Spleen (tissue), 11 donors: ENCODE measurements at regions not wholly inside any gene's neighbourhood (a gene's known extent, or its start where the extent isn't known, plus 50 kb on each side); places are given as distances from the start of the nearest gene placed in this dataset.

Source experiments
- DNase-seq: peaks from one replicate; pipeline ENCODE4 v3.0.0-alpha.2; 2020
- H3K27ac ChIP-seq, 8 donors: fragments of 200-600 bp; sonication (generic) in 7 of 8; 1 replicate in 4 of 8; 2 replicates in 4 of 8; pipeline versions ENCODE4 v1.5.0 to v1.8.0; 2016 to 2021; ENCODE audit warnings: inconsistent platforms in 4 of 8, mild to moderate bottlenecking in 4 of 8, moderate library complexity in 1 of 8
- H3K27me3 ChIP-seq, 7 donors: fragments of 200-600 bp; sonication (generic) in 6 of 7; replicated peaks in 1 of 7; 1 replicate in 4 of 7; 2 replicates in 3 of 7; pipeline versions ENCODE4 v1.5.0 to v1.8.0; 2016 to 2021; ENCODE audit warnings: inconsistent platforms in 3 of 7, mild to moderate bottlenecking in 1 of 7
- H3K36me3 ChIP-seq, 6 donors: fragments of 200-600 bp; sonication (generic) in 5 of 6; 1 replicate in 4 of 6; 2 replicates in 2 of 6; pipeline versions ENCODE4 v1.5.0 to v1.8.0; 2016 to 2021; ENCODE audit warnings: inconsistent platforms in 2 of 6
- H3K4me1 ChIP-seq, 6 donors: fragments of 200-600 bp; sonication (generic) in 5 of 6; 1 replicate in 3 of 6; 2 replicates in 3 of 6; pipeline versions ENCODE4 v1.5.0 to v1.8.0; 2016 to 2021; ENCODE audit warnings: inconsistent platforms in 3 of 6
- H3K4me3 ChIP-seq, 8 donors: fragments of 200-600 bp; sonication (generic) in 7 of 8; 1 replicate in 4 of 8; 2 replicates in 4 of 8; pipeline versions ENCODE4 v1.5.0 to v1.8.0; 2016 to 2021; ENCODE audit warnings: inconsistent platforms in 4 of 8, mild to moderate bottlenecking in 4 of 8, moderate library complexity in 2 of 8
- H3K9me3 ChIP-seq, 8 donors: fragments of 200-600 bp; sonication (generic) in 7 of 8; 1 replicate in 4 of 8; 2 replicates in 4 of 8; pipeline versions ENCODE4 v1.5.0 to v1.8.0; 2016 to 2021; ENCODE audit warnings: inconsistent platforms in 4 of 8
- POLR2A ChIP-seq, 3 donors: fragments of 450-650 bp; IDR thresholded peaks; one replicate each; pipeline ENCODE4 v1.5.1; 2017; ENCODE audit warnings: antibody characterized with exemption in 3 of 3, mild to moderate bottlenecking in 1 of 3
- POLR2AphosphoS5 ChIP-seq, 3 donors: sonication (generic); formaldehyde crosslinking; IDR thresholded peaks; one replicate each; pipeline ENCODE4 v1.5.1; 2017; ENCODE audit warnings: antibody characterized with exemption in 3 of 3
- WGBS, 5 donors: extraction: QIAGEN DNeasy Blood & Tissue Kit in 3 of 5; methylation state at CpG; one replicate each; pipeline versions ENCODE4 v1.1.5 to v1.1.7; 2013 to 2018; 5-methylcytosine and 5-hydroxymethylcytosine counted together
- intact Hi-C: fragments of 100-400 bp; cut with DNase I; formaldehyde crosslinking; loops from one replicate; pipeline ENCODE4 v1.15.0; 2023; ENCODE audit warnings: low total_unique reads
- TF ChIP-seq, protein P1 (sequence below), 11 experiments: fragments of 200-600 bp in 7 of 11; fragments of 450-650 bp in 4 of 11; sonication (generic) in 4 of 11; IDR thresholded peaks in 8 of 11; conservative IDR thresholded peaks in 3 of 11; 1 replicate in 7 of 11; 2 replicates in 4 of 11; pipeline versions ENCODE4 v1.4.0 to v1.8.0; 2016 to 2021; ENCODE audit warnings: antibody characterized with exemption in 11 of 11, inconsistent platforms in 4 of 11, mild to moderate bottlenecking in 1 of 11
- donor health status: healthy with polysubstance abuse.
- donor health status: DM: no; HTN: no; CAD: no; lungs with moderate emphysema.
- donor health status: DM: no; HTN: no; CAD: no.
- donor health status: Bipolar disorder and iron deficiency.
- donor health status: healthy.
- donor health status: DM: no; HTN: no; CAD: no.
- donor health status: DM: yes; HTN: yes; CAD: no.

DNA sequence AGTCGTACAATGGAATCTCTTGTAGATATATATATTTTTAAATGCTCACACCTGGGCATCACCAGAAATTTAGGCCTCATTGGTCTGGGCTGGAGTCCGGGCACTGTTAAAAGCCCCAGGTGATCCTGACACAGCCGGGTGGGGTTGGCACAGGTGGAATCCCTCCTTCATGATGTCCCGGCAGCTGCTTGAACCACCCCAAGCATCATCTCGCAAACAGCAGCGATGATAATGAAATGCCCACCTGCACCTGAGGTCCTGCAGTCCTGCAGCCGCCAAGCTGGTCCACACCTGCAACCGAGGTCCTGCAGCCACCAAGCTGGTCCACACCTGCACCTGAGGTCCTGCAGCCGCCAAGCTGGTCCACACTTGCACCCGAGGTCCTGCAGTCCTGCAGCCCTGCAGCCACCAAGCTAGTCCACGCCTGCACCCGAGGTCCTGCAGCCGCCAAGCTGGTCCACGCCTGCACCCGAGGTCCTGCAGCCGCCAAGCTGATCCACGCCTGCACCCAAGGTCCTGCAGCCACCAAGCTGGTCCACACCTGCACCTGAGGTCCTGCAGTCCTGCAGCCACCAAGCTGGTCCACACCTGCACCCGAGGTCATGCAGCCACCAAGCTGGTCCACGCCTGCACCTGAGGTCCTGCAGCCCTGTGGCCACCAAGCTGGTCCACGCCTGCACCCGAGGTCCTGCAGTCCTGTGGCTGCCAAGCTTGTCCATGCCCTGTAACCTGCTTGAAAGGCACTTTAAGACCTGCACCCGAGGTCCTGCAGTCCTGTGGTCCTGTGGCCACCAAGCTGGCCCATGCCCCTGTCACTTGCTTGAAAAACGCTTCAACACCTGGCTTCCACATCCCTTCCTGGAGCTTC lies 261.2 kb downstream of the DLL1 start:
- intact Hi-C loops, result no loop called here
- TF ChIP-seq POLR2AphosphoS5 (IDR thresholded peaks at IDR 0.05) (no peak), POLR2A (IDR thresholded peaks at IDR 0.05) (no peak)
- TF ChIP-seq, protein P1, sequence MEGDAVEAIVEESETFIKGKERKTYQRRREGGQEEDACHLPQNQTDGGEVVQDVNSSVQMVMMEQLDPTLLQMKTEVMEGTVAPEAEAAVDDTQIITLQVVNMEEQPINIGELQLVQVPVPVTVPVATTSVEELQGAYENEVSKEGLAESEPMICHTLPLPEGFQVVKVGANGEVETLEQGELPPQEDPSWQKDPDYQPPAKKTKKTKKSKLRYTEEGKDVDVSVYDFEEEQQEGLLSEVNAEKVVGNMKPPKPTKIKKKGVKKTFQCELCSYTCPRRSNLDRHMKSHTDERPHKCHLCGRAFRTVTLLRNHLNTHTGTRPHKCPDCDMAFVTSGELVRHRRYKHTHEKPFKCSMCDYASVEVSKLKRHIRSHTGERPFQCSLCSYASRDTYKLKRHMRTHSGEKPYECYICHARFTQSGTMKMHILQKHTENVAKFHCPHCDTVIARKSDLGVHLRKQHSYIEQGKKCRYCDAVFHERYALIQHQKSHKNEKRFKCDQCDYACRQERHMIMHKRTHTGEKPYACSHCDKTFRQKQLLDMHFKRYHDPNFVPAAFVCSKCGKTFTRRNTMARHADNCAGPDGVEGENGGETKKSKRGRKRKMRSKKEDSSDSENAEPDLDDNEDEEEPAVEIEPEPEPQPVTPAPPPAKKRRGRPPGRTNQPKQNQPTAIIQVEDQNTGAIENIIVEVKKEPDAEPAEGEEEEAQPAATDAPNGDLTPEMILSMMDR (IDR thresholded peaks at IDR 0.05 in 8 of 11, conservative IDR thresholded peaks at IDR 0.05 in 3 of 11), result no peak
- DNase-seq, result peak; percentile 46

DNA sequence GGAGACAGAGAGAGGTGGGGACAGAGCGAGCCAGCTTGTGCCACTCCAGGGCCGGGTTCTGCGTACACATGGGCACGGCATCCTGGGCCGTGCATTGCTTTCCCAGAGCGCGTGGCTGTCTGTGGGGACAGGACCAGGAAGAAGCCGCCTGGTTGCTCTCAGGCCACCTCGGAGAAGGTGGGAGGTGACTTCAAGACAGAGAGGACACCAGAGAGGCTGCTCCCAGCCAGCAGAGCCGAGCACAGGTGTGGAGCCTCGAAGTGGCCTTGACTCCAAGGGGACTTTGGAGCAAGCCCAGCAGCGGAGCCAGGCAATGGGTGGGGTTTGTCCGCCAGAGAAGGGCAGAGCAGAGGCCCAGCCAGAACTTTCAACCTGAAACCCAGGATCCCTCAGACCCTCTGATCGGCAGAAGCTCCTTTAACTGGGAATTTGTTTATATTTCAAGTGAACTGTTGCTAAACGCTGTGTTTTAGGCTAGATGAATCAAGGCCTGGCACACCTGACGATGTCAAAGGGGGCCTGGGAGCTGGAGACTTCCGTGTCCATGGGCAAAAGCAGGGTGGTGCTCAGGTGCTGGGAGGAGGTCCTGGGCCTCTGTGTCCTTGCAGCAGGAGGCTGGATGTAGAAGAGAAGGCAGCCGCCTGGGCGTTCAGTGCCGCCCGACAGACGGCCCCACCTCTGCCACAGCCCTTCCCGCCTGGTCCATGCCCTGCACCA lies 262.1 kb downstream of the DLL1 start:
- H3K4me3 ChIP-seq, result no peak overlapping the region
- peaks cover 0 to 25% (median 2%) of the 10 kb centered on the region in 7 donors for H3K27me3 ChIP-seq
- 76 to 81% (median 80%) methylated on average over 23 of the region's 23 CpGs for WGBS, 5 donors
- no peak overlapping the region for H3K27ac ChIP-seq
- peak; percentile 72 for DNase-seq
- no peaks in the 10 kb centered on the region for H3K36me3 ChIP-seq
- peaks cover 0 to 10% (median 0%) of the 10 kb centered on the region in 8 donors for H3K9me3 ChIP-seq
- H3K4me1 ChIP-seq, result no peaks in the 10 kb centered on the region
- intact Hi-C loops, result no loop called here
- TF ChIP-seq POLR2AphosphoS5 (IDR thresholded peaks at IDR 0.05) (no peak), POLR2A (IDR thresholded peaks at IDR 0.05) (no peak)
- TF ChIP-seq, protein P1 (IDR thresholded peaks at IDR 0.05 in 8 of 11, conservative IDR thresholded peaks at IDR 0.05 in 3 of 11), result no peak

More for the DNA sequence above, 261.2 kb downstream of the DLL1 start:
- Histone ChIP-seq H3K4me3 (no peak overlapping the region), H3K36me3 (no peaks in the 10 kb centered on the region), H3K4me1 (no peaks in the 10 kb centered on the region), H3K27me3 (peaks cover 0 to 19% (median 0%) of the 10 kb centered on the region in 7 donors), H3K27ac (no peak overlapping the region), H3K9me3 (peaks cover 0 to 17% (median 0%) of the 10 kb centered on the region in 8 donors)
- WGBS, 5 donors, result 78 to 92% (median 82%) methylated on average over 12 to 23 of the region's 23 CpGs

DNA sequence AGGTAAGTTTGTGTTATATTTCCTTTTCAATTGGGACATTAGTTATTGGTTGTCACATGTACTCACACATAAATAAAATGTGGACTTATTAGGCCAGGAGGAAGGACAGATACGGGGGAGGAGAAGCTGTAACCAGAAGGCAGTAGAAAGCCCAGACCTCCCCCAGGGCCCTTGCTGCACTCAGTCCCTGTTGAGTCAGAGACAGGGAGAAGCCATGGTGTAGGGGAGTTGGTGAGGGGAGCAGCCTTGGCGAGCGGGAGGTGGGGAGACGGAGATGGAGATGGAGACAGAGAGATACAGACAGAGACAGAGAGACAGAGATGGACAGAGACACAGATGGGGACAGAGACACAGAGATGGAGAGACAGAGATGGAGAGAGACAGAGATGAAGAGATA lies 263.2 kb downstream of the DLL1 start:
- intact Hi-C loops, result no loop called here

More for the DNA sequence above, 263.2 kb downstream of the DLL1 start:
- Histone ChIP-seq H3K27me3 (peaks cover 0 to 37% (median 12%) of the 10 kb centered on the region in 7 donors), H3K4me1 (peaks cover 0 to 6% (median 0%) of the 10 kb centered on the region in 6 donors), H3K36me3 (no peaks in the 10 kb centered on the region), H3K4me3 (no peak overlapping the region), H3K27ac (peak overlapping the region in 2 of 8 donors; percentile 14 to 33), H3K9me3 (no peaks in the 10 kb centered on the region)
- 75 to 87% (median 83%) methylated on average over 4 of the region's 4 CpGs for WGBS, 5 donors
- no peak for TF ChIP-seq POLR2A (IDR thresholded peaks at IDR 0.05)
- TF ChIP-seq, protein P1 (IDR thresholded peaks at IDR 0.05 in 8 of 11, conservative IDR thresholded peaks at IDR 0.05 in 3 of 11), result no peak
- DNase-seq, result peak; percentile 58
